SHP77 (cell line): ENCODE measurements at regions not wholly inside any gene's neighbourhood (a gene's known extent, or its start where the extent isn't known, plus 50 kb on each side); places are given as distances from the start of the nearest gene placed in this dataset.

ENCODE experiments used
- DNase-seq, 2 experiments: peaks; one replicate each; lab custom pipeline; 2025; lab: John Stamatoyannopoulos, UW

DNA sequence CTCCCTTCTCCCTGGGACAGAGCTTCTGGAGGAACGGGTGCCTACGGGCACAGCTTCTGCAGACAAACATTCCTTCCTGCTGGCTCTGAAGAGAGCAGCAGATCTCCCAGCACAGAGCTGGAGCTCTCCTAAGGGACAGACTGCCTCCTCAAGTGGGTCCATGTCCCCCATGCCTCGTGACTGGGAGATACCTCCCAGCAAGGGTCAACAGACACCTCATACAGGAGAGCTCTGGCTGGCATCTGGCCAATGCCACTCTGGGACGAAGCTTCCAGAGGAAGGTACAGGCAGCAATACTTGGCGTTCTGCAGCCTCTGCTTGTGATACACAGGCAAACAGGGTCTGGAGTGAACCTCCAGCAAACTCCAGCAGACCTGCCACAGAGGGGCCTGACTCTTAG lies 227.9 kb downstream of the SPATA31D1 start:
- DNase-seq, result no peak

DNA sequence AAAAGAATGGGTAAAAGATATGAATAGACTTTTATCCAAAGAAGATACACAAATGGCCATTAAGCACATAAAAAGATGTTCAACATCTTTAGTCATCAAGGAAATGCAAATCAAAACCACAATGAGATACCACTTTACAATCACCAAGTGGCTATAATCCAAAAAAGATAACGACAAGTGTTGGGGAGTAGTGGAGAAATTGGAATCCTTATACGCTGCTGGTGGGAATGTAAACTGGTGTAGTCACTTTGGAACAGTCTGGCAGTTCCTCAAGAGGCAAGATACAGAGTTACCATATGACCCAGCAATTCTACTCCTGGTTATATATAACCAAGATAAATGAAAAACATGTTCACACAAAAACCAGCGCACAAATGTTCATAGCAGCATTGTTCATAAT lies 234.9 kb downstream of the SPATA31D1 start:
- DNase-seq, result no peak

DNA sequence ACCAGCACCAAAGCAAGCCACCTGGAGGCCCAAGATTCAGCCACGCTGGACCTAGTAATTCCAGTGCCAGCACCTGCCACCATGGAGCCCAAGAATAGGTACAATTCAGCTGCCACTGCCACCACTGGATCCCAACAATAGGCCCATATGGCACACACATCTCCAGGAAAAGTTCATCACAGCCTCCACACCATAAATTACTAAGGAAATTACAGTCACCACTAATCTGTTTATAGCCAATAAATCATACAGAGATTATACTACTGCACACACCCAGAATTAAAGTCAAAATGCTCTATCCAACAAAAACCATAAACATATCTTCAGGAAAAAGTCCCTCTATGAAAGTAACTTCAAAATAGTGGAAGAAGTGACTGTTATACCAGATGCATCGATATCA lies 242.8 kb downstream of the SPATA31D1 start:
- DNase-seq, result no peak

DNA sequence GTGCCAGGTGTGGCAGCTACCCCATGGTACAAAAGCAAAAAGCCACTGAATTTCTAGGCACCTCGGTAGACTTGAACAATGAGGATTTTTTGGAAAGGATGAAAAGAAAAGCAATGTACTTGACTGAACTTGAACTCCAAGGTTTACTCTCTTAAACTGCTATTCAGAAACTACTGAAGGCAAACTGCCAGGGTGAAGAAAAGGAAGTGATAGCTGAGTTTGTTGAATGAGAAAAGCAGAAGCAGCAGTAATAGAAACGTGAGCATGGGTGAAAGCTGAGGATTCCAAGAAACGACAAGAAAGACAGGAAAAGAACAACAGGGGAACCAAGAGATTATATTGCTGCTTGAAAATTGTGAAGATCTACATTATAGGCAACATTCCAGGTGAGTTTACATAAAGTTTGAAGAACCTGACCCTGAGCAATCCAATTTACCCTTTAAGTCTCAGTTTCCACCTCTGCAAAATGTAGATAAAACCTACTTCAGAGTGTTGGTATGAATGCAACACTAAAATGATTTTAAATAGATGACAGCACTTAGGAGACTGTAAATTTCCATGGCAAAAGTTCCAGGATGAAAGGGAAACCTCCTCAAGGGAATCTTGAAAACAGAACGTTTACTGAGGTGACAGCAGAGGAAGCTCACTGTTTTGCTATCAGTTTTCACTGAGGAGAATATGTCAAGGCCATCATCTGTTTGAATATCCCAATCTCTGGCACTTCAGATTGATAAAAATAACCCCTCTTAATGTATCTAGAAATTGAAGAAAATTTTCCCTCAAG lies 245.8 kb downstream of the SPATA31D1 start:
- DNase-seq, result no peak

DNA sequence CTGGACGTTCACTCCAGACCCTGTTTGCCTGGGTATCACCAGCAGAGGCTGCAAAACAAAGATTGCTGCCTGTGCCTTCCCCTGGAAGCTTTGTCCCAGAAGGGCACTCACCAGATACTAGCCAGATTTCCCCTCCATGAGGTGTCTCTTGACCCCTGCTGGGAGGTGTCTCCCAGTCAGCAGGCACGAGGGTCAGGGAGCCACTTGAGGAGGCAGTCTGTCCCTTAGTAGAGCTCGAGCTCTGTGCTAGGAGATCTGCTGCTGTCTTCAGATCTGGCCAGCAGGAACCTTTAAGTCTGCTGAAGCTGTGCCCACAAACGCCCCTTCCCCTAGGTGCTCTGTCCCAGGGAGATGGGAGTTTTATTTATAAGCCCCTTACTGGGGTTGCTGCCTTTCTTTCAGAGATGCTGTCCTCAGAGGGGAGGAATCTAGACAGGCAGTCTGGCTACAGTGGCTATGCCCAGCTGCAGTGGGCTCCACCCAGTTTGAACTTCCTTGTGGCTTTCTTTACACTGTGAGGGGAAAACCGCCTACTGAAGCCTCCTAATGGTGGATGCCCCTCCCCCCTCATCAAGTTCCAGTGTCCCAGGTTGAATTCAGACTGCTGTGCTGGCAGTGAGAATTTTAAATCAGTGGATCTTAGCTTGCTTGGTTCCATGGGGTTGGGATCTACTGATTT lies 253.9 kb downstream of the SPATA31D1 start:
- DNase-seq, result no peak

DNA sequence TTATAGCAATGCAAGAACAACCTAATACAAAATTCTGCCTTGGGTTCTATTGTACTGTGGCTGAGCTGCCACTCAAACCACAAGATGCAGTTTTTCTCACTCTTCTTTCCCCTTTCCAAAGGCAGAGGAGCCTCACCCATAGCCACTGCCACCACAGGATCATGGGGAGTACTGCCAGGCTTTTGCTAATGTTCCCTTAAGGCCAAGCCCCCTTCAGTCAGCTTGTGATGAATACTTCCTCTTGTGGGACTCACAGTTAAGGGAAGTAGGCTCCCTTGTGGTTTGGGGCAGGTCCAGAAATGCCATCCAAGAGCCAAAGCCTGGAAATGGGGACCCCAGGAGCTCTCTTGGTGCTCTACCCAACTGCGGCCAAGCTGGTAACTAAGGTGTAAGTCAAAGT lies 258.7 kb downstream of the SPATA31D1 start:
- no peak for DNase-seq

DNA sequence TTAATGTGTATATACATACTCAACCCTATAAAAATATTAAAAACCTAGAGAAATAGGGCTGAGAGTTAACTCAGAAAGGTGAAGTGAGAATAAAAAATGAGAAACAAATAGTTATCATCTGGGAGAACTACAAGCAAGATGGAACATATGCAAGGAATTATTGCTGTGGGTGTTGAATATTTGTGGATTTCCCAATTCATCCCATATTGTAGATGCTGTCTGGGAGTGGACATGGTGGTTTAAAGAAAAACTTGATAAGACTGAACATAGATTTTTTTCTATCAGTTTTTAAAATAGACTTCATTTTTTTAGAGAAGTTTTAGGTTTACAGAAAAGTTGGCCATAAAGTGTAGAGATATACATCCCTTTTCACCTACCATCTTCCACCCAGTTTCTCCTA lies 263.5 kb downstream of the SPATA31D1 start:
- DNase-seq, result no peak

DNA sequence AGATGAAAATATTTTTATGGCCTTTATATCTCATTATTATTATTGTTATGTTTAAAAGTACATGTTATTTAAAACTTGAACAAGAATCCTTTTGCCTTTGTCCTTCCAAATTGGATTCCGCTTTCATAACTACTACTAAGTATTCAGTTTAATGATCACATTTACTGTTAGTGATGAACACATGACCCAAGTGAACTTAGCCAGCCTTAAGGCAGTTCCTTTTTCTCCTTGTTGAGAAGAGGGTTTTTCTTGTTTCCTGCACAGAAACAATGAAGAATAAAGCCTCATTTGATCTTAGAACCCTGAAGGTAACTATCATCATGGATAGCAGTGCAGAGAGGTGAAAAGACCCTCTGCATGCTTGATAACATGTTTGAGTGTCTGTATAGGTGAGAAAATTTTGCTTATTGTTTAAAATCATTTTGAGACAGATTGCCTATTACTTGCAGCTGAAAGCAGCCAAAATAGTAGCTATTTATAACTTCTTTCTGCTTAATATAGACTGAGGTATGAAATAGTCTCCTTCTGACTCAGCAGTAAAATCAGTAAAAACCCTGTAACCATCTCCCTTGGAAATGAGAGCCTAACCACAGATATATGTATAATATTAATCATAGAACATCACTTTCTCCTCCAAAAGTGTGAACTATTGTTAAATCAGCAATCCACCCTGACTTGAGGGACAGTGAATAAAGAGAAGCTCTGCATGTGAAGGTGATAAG lies 266.2 kb downstream of the SPATA31D1 start:
- no peak for DNase-seq

DNA sequence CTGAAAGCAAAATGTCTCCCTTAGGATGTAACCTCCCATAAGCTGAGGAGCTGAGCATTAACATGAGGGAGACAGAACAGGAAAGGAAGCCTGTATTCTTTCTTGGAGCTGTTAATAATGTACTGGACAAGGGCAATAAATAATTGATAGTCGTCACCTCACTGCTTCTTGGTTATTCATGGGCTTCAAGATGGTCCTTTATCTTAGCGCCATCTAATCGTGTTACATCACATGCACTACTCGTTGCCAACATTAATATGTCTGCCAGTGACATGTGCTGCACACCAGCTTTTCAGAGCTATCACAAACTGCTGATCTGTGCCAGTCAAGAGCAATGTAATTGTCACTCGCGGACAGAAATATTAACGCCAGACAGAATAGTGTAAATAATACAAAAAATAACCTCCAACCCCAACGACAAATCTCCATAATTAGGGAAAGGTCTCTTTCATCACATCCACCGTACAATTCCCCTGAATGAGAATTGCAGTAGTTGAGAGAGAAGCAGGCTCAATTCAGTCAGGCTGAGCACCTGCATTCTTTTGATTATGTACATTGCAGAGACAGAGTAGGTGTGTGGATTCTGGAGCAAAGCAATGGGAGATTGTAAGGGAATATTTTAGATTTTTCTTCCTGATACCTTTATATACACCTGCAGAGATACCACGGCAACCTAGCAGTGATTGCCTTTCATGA lies 267.1 kb downstream of the SPATA31D1 start:
- DNase-seq, result no peak

DNA sequence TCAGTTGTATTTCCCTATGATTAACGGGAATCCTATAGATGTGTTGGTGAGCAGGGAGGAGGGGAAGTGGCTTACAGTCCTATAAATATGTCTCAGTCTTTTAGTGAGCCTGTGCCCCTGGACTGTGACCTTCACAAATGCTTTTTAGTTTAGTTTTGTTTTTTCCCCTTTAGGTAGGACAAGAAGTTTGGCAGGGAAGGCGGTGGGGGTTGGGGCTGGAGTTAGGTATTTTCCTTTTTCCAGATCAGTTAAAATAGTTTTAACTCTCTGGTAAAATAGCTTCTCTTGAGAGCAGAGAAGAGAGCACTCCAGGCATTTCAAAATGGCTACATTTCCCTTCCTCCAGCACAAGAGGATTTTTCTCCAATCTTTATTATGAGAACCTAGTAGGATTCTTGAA lies 272.1 kb downstream of the SPATA31D1 start:
- DNase-seq, result no peak

DNA sequence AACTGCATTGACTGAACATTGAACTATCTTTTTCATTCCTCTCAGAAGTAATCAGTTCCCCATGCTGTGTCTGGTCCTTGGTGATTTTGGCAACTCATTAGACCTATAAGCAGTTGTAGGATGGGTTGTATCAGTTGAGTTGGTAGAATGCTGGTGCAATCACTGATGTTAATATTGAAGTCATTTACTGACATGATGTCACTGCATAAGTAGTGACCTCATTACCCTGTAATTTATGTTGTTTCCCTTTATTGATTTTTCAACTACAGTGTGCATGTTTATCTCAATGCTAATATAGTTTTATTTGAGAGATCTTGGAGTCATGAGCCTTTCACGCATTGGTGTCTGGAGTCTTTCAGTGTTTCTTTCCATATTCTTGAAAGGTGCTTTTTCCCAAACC lies 275.0 kb downstream of the SPATA31D1 start:
- no peak for DNase-seq

DNA sequence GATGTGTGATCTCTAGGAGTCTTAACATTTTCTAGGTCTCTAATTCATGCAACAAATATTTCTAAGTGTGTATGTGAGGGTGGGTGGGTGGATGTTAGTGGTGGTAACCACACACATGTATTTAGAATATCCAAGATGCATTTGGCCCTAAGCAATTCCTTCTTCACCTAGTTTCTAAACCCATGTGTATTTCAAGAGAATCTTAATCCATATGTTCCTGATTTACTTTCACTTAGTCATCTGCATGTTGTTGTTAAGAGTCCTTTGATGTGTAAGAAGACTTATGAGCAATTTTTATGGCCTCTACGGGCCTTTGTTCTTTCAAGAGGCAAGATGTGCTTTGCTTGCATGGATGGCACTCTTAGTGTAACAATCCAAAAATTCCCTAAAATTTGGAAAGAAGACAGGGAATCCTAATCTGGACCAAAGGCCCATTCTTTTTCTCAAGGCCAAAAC lies 282.6 kb downstream of the SPATA31D1 start:
- no peak for DNase-seq

DNA sequence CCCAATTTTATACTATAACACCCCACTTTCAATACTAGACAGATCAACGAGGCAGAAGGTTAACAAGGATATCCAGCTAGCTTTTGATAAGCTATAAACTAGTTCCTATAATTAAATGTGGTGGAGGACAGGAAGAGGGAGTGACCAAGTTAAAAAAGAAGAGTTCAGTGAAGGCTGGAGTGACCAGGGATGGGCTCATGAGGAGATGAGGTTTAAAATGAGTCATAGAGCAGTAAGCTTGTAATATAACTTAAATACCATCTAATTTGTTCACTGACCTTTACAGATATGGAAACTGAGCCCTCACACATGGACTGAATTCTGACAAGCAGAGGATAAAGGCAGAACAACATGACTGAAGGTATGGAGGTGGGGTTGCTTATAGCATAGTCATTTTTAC lies 284.5 kb downstream of the SPATA31D1 start:
- no peak for DNase-seq

DNA sequence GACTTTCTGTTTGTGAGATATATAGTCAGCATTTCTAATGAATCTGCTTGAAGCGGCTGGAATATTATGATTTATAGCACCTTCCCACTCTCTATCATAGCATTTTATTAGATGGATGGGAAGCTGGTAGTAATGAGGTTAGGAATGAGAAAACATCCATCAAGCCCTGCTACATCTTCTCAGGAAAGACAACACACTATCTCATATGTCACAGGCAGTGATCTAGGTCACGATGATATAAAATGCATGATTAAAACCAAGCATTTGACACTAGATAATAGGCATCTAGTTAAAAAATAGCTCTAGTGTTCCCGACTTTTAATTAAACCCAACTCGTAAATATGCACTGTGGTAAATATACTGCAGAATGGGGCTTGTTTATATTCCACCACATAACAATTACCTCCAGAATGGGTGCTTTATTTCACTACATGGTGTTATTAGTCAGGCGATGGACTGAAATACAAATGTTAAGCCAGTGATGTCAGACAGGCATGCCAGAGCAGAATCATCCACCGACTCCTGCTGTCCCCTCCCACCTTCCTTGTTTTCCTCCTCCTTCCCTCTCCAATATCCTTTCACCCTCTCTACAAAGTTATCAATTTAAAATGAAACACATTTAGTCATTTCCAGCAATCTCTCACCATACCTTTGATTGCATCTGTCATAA lies 286.8 kb downstream of the SPATA31D1 start:
- no peak for DNase-seq

DNA sequence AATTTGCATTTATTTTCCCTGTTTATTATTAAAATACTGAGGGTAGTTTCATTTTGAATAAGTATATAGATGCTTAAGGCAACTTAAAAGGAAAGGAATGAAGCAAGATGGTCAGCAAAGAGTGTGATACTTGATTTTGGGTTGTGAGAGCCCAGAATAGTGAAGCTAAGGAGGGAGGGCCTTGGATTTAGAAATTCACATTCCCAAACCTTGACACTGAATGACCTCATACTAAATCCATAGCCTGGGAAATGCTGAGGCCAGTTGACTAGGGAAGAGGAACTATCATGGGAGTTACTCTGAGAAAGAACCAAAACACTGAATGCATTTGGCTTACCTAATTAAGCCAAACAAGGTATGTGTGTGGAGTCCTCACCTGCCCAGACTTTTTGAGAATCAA lies 292.5 kb downstream of the SPATA31D1 start:
- no peak for DNase-seq

DNA sequence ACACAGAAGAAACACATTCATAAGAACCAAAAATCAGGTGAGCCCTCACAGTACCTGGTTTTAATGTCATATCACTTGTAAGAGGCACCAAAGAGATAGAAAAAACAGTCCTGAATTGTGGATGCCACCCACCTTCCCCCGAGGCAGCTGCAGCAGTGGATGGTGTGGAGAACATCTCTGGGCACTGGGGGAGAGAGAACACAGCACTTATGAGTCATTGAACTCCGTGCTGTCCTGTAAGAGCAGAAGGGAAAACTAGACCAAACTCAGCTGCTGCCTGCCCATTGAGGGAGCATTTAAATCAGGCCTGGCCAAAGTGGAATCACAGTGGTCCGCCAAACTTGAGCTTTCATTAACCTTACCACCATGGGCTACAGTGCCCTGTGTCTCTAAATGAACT lies 296.2 kb downstream of the SPATA31D1 start:
- no peak for DNase-seq

DNA sequence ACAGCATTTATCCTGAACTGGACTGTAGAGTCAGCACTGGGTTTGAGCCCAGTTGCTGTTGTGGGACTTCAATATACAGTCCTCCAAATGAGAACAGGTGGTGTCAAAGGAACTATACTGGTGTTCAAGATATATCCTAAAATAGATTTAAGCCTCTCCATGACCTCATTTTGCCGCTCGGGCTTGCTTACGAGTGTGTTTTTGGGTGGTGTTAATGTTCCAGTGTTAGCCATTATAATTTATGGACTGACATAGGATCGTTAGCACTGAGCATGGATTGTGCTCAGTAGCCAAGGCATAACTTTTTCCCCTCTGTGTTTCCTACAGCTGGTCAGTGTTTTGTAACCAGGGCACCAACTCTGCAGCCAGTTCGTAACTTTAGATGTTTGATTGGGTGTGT lies 306.6 kb downstream of the SPATA31D1 start:
- no peak for DNase-seq

DNA sequence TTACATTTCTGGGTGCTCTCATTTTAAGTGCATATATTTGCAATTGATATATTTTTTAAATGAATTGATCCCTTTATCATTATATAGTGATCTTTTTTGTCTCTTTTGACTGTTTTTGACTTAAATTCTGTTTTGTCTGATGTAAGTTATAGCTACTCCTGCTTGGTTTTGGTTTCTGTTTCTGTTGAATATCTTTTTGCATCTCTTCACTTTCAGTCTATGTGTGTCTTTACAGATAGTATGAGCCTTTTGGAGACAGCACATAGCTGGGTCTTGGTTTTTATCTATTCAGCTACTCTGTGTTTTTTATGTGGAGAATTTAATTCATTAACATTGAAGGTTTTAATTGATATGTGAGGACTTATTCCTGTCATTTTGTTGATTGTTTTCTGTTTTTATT lies 311.3 kb downstream of the SPATA31D1 start:
- no peak for DNase-seq

DNA sequence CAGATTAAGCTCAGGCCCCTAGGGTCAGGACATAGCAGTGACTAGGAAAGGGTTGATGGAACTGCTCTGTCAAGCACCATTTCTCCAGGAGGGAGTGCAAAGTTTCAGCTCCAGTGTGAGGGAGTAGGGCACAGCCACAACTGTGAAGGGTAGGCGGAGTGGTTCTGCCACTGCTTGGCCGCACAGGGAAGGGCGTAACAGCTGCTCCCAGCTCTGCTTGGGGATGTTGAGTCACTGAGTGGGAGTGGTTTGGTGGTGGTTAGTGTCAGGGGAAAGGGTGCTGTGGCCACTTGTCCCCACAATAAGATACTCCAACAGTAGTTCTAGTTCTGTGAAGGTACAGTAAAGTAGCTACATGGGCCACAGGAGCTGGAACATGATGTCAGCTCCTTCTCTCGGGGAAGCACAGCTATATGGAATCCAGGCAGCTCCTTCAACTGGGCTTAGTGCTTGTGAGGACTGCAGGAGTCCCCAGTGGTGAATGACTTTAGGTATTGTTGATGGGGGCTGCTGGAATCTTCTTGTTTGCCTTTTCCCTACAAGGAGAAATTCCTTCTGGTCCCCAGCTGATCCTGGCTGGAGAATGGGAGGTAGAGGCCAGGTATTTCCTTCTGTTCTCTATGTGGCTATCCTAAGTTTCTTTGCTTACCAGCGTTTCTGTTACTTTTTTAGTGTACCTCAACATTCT lies 314.5 kb downstream of the SPATA31D1 start:
- no peak for DNase-seq

DNA sequence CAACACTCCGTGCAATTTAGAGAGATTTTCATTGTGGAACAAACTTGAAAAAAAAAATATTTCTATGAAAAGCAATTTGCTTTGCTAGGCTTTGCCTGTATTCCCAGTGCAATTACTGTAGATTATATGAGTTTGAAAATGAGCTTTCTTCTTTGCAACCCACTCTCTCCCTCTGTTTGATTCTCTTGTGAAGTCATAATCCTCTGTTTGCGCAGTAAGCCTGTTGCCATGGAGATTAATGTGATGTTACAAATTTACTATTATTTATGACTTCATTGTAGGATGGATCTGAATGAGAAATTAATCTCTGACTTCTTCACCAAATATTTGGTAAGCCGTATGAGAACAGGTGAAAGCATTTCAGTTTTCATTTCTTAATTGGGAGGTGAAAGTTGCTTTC lies 320.3 kb downstream of the SPATA31D1 start:
- DNase-seq, result no peak

DNA sequence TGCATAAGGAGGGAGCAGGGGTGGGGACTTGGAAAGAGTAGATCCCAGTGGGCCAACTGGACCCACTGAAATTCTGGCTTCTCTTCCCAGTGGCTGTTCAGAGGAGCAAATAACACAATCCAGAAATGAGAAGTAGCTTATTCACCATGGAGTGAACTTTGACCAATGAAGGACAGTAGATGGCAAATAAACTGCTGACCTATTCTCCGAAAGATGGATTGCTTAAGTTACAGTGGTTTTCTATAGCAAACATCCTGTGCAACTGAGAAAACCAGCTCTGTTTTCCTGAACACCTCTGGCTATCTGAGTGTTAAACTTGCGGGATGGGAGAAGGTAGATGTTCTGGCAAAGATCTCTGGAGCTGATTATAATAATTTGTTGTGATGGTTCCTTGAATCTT lies 325.1 kb downstream of the SPATA31D1 start:
- DNase-seq, result no peak
